ENCODE measurements at regions not wholly inside any gene's neighbourhood (a gene's known extent, or its start where the extent isn't known, plus 50 kb on each side); places are given as distances from the start of the nearest gene placed in this dataset.
"Not testable (repeated sequence)": the region's sequence is repeated elsewhere in the genome, so short reads cannot be mapped to it uniquely, and the experiment has no call there.

- H3K4me1 ChIP-seq; H3K36me3 ChIP-seq; H3K27ac ChIP-seq; H3K4me3 ChIP-seq; intact Hi-C loops (cut with DNase I); DNase-seq (ENCODE audit: low spot score in 2 of 2); H3K9me3 ChIP-seq; H3K27me3 ChIP-seq: not testable (repeated sequence)
These were observed 313.3 kb downstream of the BCL2L11 start for GRCh38 chr2:111433892-111434607.

- H3K27ac ChIP-seq; H3K27me3 ChIP-seq; H3K4me1 ChIP-seq; H3K36me3 ChIP-seq; H3K9me3 ChIP-seq; intact Hi-C loops (cut with DNase I); H3K4me3 ChIP-seq; DNase-seq (ENCODE audit: low spot score in 2 of 2): not testable (repeated sequence)
These were observed 313.9 kb downstream of the BCL2L11 start for GRCh38 chr2:111434608-111434939.

- H3K36me3 ChIP-seq; H3K27me3 ChIP-seq; intact Hi-C loops (cut with DNase I); H3K27ac ChIP-seq; DNase-seq (ENCODE audit: low spot score in 2 of 2); H3K9me3 ChIP-seq; H3K4me1 ChIP-seq; H3K4me3 ChIP-seq: not testable (repeated sequence)
These were observed 315.0 kb downstream of the BCL2L11 start for GRCh38 chr2:111435553-111436310.

GRCh38 chr2:111436411-111436810 lies 315.7 kb downstream of the BCL2L11 start:
- intact Hi-C loops (cut with DNase I); H3K27me3 ChIP-seq: not testable (repeated sequence)

GRCh38 chr2:111437288-111437990 lies 316.7 kb downstream of the BCL2L11 start:
- H3K27ac ChIP-seq; H3K4me1 ChIP-seq; intact Hi-C loops (cut with DNase I); H3K9me3 ChIP-seq; H3K4me3 ChIP-seq; H3K27me3 ChIP-seq; H3K36me3 ChIP-seq; DNase-seq (ENCODE audit: low spot score in 2 of 2): not testable (repeated sequence)

More at GRCh38 chr2:111436411-111436810, 315.7 kb downstream of the BCL2L11 start:
- H3K27ac ChIP-seq; H3K4me3 ChIP-seq; H3K9me3 ChIP-seq; H3K4me1 ChIP-seq; H3K36me3 ChIP-seq; DNase-seq (ENCODE audit: low spot score in 2 of 2): not testable (repeated sequence)

- H3K9me3 ChIP-seq; DNase-seq (ENCODE audit: low spot score in 2 of 2); intact Hi-C loops (cut with DNase I); H3K36me3 ChIP-seq; H3K4me1 ChIP-seq; H3K27me3 ChIP-seq; H3K4me3 ChIP-seq; H3K27ac ChIP-seq: not testable (repeated sequence)
These were observed 317.4 kb downstream of the BCL2L11 start for GRCh38 chr2:111438161-111438560.

- H3K4me3 ChIP-seq; intact Hi-C loops (cut with DNase I): not testable (repeated sequence)
These were observed 318.5 kb downstream of the BCL2L11 start for GRCh38 chr2:111439237-111439636.

GRCh38 chr2:111441614-111442013 lies 320.9 kb downstream of the BCL2L11 start:
- intact Hi-C loops (cut with DNase I); H3K4me3 ChIP-seq; H3K27ac ChIP-seq; DNase-seq (ENCODE audit: low spot score in 2 of 2); H3K27me3 ChIP-seq; H3K9me3 ChIP-seq; H3K36me3 ChIP-seq; H3K4me1 ChIP-seq: not testable (repeated sequence)

More at GRCh38 chr2:111439237-111439636, 318.5 kb downstream of the BCL2L11 start:
- not testable (repeated sequence) for H3K27me3 ChIP-seq; H3K4me1 ChIP-seq; H3K9me3 ChIP-seq; H3K27ac ChIP-seq; H3K36me3 ChIP-seq; DNase-seq (ENCODE audit: low spot score in 2 of 2)

- H3K4me1 ChIP-seq; intact Hi-C loops (cut with DNase I); H3K27me3 ChIP-seq; H3K27ac ChIP-seq; H3K36me3 ChIP-seq; H3K4me3 ChIP-seq; DNase-seq (ENCODE audit: low spot score in 2 of 2); H3K9me3 ChIP-seq: not testable (repeated sequence)
These were observed 322.2 kb downstream of the BCL2L11 start for GRCh38 chr2:111442767-111443454.

GRCh38 chr2:111444516-111444915 lies 323.8 kb downstream of the BCL2L11 start:
- DNase-seq (ENCODE audit: low spot score in 2 of 2); intact Hi-C loops (cut with DNase I); H3K9me3 ChIP-seq: not testable (repeated sequence)

GRCh38 chr2:111445191-111445929 lies 324.6 kb downstream of the BCL2L11 start:
- H3K4me3 ChIP-seq; H3K9me3 ChIP-seq; H3K27me3 ChIP-seq; DNase-seq (ENCODE audit: low spot score in 2 of 2); intact Hi-C loops (cut with DNase I); H3K27ac ChIP-seq; H3K36me3 ChIP-seq; H3K4me1 ChIP-seq: not testable (repeated sequence)

More at GRCh38 chr2:111444516-111444915, 323.8 kb downstream of the BCL2L11 start:
- H3K27me3 ChIP-seq, H3K27ac ChIP-seq, H3K36me3 ChIP-seq, H3K4me3 ChIP-seq, H3K4me1 ChIP-seq: not testable (repeated sequence)

GRCh38 chr2:111445941-111446340 lies 325.2 kb downstream of the BCL2L11 start:
- intact Hi-C loops (cut with DNase I); H3K36me3 ChIP-seq; H3K4me1 ChIP-seq; DNase-seq (ENCODE audit: low spot score in 2 of 2); H3K9me3 ChIP-seq; H3K4me3 ChIP-seq; H3K27ac ChIP-seq; H3K27me3 ChIP-seq: not testable (repeated sequence)

- H3K4me1 ChIP-seq; intact Hi-C loops (cut with DNase I); H3K27me3 ChIP-seq: not testable (repeated sequence)
These were observed 326.8 kb downstream of the BCL2L11 start for GRCh38 chr2:111447482-111447881.

More at GRCh38 chr2:111447482-111447881, 326.8 kb downstream of the BCL2L11 start:
- H3K9me3 ChIP-seq; H3K4me3 ChIP-seq; H3K27ac ChIP-seq; H3K36me3 ChIP-seq; DNase-seq (ENCODE audit: low spot score in 2 of 2): not testable (repeated sequence)

All from ascending aorta (tissue), 2 donors.